Ammon's horn (tissue), 1 donor: ENCODE measurements at regions not wholly inside any gene's neighbourhood (a gene's known extent, or its start where the extent isn't known, plus 50 kb on each side); places are given as distances from the start of the nearest gene placed in this dataset.
"Not testable (repeated sequence)": the region's sequence is repeated elsewhere in the genome, so short reads cannot be mapped to it uniquely, and the experiment has no call there.

Experiments
- DNase-seq: peaks from one replicate; pipeline ENCODE4 v3.0.0-alpha.2; 2016; ENCODE audit warnings: low spot score

- no peak for DNase-seq
Measured at GRCh38 chr10:52479567-52479966, 165.5 kb downstream of the DKK1 start.

DNA sequence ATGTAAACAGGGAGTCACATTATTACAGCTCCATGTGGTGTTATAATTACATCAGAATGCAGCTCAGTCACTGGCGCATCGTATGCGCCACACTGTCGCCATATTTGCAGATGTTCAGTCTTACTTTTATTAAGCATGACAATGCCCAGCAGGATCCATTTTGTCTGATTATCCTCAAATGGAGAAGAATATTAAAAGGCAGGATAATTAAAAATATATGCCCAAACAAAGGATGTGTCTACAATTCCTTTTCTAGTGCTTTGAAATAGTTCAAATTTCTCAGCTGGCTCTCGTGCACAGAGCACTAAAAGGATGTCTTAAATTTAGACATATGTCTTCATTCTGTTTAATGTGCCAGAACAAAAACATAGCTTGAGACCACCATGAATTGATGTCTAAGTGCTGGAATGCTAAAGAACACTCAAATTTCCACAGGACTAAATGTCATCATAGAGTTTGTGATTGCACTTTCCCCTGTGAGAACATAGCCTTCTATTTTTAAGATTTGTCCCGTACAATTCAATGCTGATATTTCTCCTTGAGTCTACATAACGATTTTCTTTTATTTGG, 168.0 kb downstream of the DKK1 start:
- no peak for DNase-seq

DNA sequence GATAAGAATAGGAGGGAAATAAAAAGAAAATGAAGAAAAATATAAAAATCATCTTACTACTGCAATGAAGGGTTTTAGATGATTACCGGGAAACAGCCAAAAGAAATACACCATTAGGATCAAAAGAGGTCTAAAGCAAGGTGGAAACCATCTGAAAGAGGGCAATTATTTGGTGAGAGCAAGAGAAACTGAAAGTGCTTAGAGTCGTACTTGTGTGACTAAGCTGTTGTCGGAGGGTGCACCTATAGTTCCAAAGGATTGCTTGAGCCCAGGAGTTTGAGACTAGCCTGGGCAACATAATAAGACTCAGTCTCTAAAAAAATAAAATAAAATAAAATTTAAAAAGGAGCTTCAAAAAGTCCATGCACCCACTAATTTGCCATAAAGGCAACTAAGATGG, 169.5 kb downstream of the DKK1 start:
- no peak for DNase-seq

DNA sequence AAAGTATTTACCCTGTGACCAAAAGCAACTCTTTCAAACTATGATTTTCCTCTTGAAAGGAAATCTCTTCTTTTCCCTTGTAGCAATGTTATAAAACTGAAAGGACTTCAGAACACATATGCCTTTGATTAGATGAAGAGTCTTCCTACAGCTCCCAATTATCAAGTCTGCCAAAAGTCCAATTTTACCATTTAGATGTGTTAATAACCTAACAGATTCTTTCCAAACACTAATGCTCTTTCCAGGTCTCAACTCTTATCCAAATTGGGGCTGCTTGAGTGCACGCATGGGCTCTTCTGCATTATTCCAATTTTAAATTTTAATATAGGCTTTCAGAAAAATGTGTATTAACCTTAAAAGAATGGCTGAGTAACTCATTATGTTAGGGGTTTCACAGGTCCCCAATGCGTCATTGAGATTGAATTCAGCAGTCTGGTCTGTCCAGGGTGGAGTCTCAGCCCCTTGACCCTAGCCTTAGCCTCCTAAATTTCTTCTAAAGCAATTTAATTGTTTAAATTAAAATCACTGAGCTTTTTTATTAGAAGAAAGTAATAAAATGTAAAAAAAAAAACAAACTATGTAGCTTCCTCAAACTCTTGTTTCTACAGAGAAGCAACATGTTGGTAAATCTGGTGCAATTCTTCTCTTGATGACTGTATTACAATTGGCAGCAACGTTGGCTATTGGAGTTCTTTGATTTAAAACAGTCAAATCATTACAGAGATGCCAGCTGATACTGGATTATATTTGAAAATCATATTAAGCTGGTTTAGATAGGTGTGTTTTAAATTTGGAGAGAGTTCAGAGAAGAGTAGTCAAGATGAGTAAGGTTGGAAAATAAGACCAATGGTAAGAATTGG, 170.4 kb downstream of the DKK1 start:
- no peak for DNase-seq

DNA sequence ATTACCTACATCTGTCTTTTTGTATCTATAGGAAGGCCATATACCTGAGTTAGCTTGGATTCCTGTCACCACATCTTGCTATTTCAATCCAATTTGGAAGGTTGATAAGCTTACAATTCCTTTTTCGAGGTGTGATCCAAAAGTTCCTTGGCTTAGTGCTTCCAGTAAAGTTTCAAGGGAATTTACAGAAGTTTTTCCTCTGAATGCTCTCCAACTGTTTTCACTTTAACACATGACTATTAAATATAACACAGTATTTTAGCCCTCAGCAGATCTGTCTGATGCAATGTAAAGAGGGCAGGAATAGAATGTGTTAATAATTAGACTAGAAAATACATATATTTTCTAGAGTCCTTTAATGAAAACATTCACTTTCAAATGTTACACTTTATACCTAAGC, 171.4 kb downstream of the DKK1 start:
- no peak for DNase-seq

GRCh38 chr10:52486840-52487611, 172.9 kb downstream of the DKK1 start:
- peak; percentile 8 for DNase-seq

GRCh38 chr10:52488606-52489485, 174.8 kb downstream of the DKK1 start:
- peak; percentile 23 for DNase-seq

DNA sequence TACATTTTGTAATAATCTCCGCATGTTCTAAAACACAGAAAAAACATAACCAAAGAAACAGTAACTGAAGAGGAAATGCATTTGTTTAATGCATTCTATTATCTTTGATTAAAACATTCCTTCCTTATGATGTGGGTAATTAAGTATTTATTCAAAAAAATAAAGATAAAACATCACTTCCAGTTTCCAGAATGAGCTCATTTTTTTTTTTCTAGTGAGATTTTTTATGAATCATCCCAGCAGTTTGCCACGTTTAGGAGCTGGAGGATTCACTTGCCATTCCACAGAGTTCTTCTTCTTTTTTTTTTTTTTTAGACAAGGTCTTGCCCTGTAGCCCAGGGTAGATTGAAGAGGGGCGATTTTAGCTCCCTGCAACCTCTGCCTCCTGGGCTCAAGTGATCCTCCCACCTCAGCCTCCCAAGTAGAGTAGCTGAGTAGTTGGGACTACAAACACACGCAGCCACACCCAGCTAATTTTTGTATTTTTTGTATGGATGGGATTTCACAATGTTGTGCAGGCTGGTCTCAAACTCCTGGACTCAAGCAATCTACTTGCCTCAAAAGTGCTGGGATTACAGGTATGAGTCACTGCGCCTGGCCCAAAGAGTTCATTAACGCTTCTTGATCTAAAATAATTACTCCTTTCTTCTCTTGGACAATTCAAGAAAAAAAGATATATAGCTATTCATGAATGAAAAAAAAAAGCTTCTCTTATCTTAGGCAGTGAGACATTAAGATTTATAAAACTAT, 177.3 kb downstream of the DKK1 start:
- DNase-seq, result no peak

DNA sequence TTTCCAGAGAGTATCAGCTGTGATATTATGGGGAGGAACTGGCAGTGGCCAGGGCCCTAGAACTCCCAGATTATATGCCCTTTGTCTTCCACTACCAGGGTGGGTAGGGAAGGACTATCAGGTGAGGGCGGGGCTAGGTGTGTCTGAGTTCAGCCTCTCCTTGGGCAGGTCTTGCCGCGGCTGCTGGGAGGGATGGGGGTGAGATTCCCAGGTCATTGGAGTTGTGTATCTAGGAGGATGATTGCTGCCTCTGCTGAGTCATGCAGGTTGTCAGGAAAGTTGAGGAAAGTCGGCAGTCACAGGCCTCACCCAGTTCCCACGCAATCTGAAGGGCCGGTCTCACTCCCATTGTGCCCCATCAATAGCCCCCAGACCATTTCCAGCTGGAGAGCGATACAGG, 185.2 kb downstream of the DKK1 start:
- no peak for DNase-seq

GRCh38 chr10:52500476-52500875, 186.4 kb downstream of the DKK1 start:
- no peak for DNase-seq

- DNase-seq, result no peak
Measured at GRCh38 chr10:52502237-52502636, 188.2 kb downstream of the DKK1 start.

- not testable (repeated sequence) for DNase-seq
Measured at GRCh38 chr10:52505341-52505740, 191.3 kb downstream of the DKK1 start.

GRCh38 chr10:52514481-52514880, 200.4 kb downstream of the DKK1 start:
- no peak for DNase-seq

DNA sequence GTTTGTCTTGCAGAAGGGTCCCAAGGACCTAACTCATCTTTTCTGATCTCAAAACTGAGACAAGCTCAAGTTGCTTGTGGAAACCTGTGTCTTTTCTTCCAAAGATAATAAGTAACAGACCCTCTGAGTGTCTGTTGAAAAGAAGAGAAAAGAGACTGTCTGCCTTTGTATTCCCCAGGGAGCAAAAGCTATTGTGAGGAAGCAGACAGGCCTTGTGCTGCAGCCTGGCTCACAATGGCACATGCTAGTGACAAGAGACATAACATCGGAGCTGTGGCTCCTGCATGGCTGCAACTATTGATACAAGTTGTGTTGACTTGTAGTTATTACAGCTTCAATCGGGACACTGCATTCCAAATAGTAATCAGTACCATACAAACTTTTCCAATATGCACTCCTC, 202.9 kb downstream of the DKK1 start:
- DNase-seq, result no peak

GRCh38 chr10:52523696-52524095, 209.6 kb downstream of the DKK1 start:
- no peak for DNase-seq

- no peak for DNase-seq
Measured at GRCh38 chr10:52525761-52526160, 211.7 kb downstream of the DKK1 start.

DNA sequence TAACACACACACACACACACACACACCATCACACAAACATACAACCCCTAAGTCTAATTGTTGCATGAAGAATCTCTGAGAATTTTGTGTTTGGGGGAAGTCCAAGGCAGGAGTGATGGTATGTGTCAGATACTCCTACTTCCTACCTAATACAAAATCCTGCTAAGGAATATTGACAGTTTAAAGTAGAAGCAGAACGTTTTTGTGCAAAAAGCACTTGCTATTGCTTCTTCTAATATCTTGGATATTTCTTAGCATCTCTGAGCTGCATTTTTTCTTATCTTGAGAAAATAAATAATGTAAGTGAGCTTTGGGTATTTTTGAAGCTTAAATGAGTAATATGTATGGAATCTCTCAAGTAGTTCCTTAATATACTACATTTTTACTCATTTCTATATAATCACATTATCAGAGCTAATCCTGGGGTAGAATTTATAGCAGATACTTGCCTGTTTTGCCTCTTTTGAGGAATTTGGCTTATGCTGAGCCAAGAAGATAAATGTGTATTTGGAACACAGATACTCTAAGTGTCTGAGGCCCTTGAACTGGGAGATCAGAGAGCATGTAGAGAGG, 212.3 kb downstream of the DKK1 start:
- DNase-seq, result no peak

- no peak for DNase-seq
Measured at GRCh38 chr10:52532650-52533290, 218.7 kb downstream of the DKK1 start.

GRCh38 chr10:52533986-52534385, 219.9 kb downstream of the DKK1 start:
- DNase-seq, result no peak

DNA sequence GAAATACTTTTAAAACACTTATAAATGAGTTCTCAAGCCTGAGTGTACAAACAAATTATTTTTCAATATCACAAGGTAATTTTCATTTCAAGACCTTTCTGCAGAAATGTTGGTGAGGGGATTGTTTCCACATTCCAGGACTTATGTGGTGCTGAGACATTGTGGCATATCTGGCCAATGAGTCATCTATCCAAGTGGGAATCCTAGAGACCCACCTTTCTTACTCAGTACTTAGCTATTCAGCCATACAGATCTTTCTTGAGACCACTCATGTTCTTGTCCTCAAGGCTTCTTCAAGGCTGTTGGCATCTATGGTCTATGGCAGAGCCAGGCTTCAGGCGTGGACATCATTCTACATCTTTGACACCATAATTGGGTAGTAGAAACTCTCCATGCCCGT, 225.4 kb downstream of the DKK1 start:
- DNase-seq, result no peak
